ENCODE measurements at regions not wholly inside any gene's neighbourhood (a gene's known extent, or its start where the extent isn't known, plus 50 kb on each side); places are given as distances from the start of the nearest gene placed in this dataset.

GRCh38 chr5:93875693-93876092, 134.3 kb upstream of the POU5F2 start:
- TF ChIP-seq EP300 (IDR thresholded peaks at IDR 0.05; ENCODE audit: low read depth) (no peak), CTCF (IDR thresholded peaks at IDR 0.05) (no peak), POLR2AphosphoS5 (IDR thresholded peaks at IDR 0.05) (no peak)

All from transverse colon (tissue), 4 donors.